ENCODE measurements at regions not wholly inside any gene's neighbourhood (a gene's known extent, or its start where the extent isn't known, plus 50 kb on each side); places are given as distances from the start of the nearest gene placed in this dataset.

DNA sequence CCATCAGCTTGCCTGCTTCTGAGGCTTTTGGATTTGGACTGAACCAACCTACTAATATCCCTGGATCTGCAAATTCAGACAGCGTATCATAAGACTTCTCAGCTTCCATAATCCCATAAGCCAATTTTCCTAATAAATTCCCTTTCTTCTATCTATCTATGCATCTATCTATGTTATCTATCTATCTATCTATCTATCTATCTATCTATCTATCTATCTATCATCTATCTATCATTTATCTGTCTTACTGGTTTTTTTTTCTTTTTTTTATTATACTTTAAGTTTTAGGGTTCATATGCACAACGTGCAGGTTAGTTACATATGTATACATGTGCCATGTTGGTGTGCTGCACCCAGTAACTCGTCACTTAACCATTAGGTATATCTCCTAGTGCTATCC lies 2045.4 kb upstream of the CDH6 start:
- no peak for FAIRE-seq
- TF ChIP-seq FOS (IDR thresholded peaks at IDR 0.05; ENCODE audit: borderline replicate concordance, insufficient read depth, low read length) (no peak), MYC (IDR thresholded peaks at IDR 0.05; ENCODE audit: low read depth, low read length) (no peak), GATA2 (IDR thresholded peaks at IDR 0.05; ENCODE audit: insufficient read depth, insufficient read length, low read depth, low read length) (no peak), MAX (IDR thresholded peaks at IDR 0.05; ENCODE audit: insufficient read depth, insufficient read length) (no peak), POLR2A (IDR thresholded peaks at IDR 0.05; ENCODE audit: low read depth, low read length) (no peak), EZH2 (IDR thresholded peaks at IDR 0.05; ENCODE audit: borderline replicate concordance, low read depth, low read length, severe bottlenecking) (no peak), CTCF (IDR thresholded peaks at IDR 0.05; ENCODE audit: extremely low read depth in 1 of 2, insufficient read depth in 1 of 2, low read depth in 1 of 2, low read length in 2 of 2) (no peak), JUN (IDR thresholded peaks at IDR 0.05; ENCODE audit: borderline replicate concordance, insufficient read depth, insufficient read length, low read depth) (no peak), POLR2AphosphoS5 (IDR thresholded peaks at IDR 0.05; ENCODE audit: insufficient read depth, low read depth, low read length) (no peak)
- CTCF ChIA-PET, result no interaction called here

More for the DNA sequence above, 2045.4 kb upstream of the CDH6 start:
- no peak overlapping the region for H3K4me3 ChIP-seq (replicated peaks in 1 of 3; ENCODE audit: insufficient read depth in 1 of 3, low read depth in 1 of 3, low read length in 3 of 3)
- no peak for DNase-seq (ENCODE audit: low read depth, low spot score)
- no peaks in the 10 kb centered on the region for H4K20me1 ChIP-seq (replicated peaks; ENCODE audit: control insufficient read depth, extremely low read depth, insufficient read depth, low read length)
- no peaks in the 10 kb centered on the region for H3K4me1 ChIP-seq (ENCODE audit: control insufficient read depth, extremely low read depth, insufficient read depth, low read length)
- no peak overlapping the region for H3K9ac ChIP-seq (replicated peaks; ENCODE audit: extremely low read depth, insufficient read depth, low read length)
- peaks cover 3% of the 10 kb centered on the region for H3K9me3 ChIP-seq (replicated peaks; ENCODE audit: control insufficient read depth, insufficient read depth, low read length)
- dilution Hi-C loops (cut with MboI; ENCODE audit: extremely low pct_ligation_motif_present, low sequenced_read_pairs), result no loop called here
- H3K27ac ChIP-seq (ENCODE audit: insufficient read depth, low read depth, low read length), result no peak overlapping the region
- no peak overlapping the region for H3K4me2 ChIP-seq (ENCODE audit: insufficient read depth, low read length)
- H3K79me2 ChIP-seq (ENCODE audit: control insufficient read depth, insufficient read depth, low read length), result no peaks in the 10 kb centered on the region
- no peaks in the 10 kb centered on the region for H3K27me3 ChIP-seq (ENCODE audit: control insufficient read depth in 2 of 2, insufficient read depth in 2 of 2, low read length in 2 of 2)
- POLR2A ChIA-PET, result no interaction called here
- no peaks in the 10 kb centered on the region for H3K9me1 ChIP-seq (replicated peaks; ENCODE audit: control insufficient read depth, extremely low read depth, insufficient read depth, low read length)
- H3K36me3 ChIP-seq (ENCODE audit: control insufficient read depth in 2 of 2, extremely low read depth in 1 of 2, insufficient read depth in 2 of 2, low read length in 2 of 2), result no peaks in the 10 kb centered on the region
- no TSS peak for BruUV-seq (replicated peaks)
- intact Hi-C loops (cut with micrococcal nuclease), result no loop called here
- H2AFZ ChIP-seq (ENCODE audit: low read depth, low read length), result no peak overlapping the region

All from endothelial cell of umbilical vein (primary cell).